ENCODE measurements at regions not wholly inside any gene's neighbourhood (a gene's known extent, or its start where the extent isn't known, plus 50 kb on each side); places are given as distances from the start of the nearest gene placed in this dataset.
"Not testable (repeated sequence)": the region's sequence is repeated elsewhere in the genome, so short reads cannot be mapped to it uniquely, and the experiment has no call there.

GRCh38 chr2:182552785-182553184, 125.9 kb upstream of the PDE1A start:
- not testable (repeated sequence) for H3K27ac ChIP-seq (ENCODE audit: low read depth, low read length); H3K56ac ChIP-seq (ENCODE audit: low read length); H2BK120ac ChIP-seq (ENCODE audit: low read depth, low read length); H3K79me2 ChIP-seq (ENCODE audit: control insufficient read depth, insufficient read depth, low read length); H3K4me2 ChIP-seq (ENCODE audit: low read length); H3K23ac ChIP-seq (ENCODE audit: low read length); H3K18ac ChIP-seq (ENCODE audit: low read length); H2BK5ac ChIP-seq (ENCODE audit: low read length); H3K4me3 ChIP-seq (ENCODE audit: low read length); DNase-seq; H4K8ac ChIP-seq (ENCODE audit: low read depth, low read length); H2BK15ac ChIP-seq (replicated peaks; ENCODE audit: low read depth); H3K36me3 ChIP-seq (ENCODE audit: control insufficient read depth, insufficient read depth, low read length); H3K4ac ChIP-seq (ENCODE audit: low read depth, low read length); H3K4me1 ChIP-seq (ENCODE audit: control insufficient read depth, low read depth, low read length); H4K5ac ChIP-seq (ENCODE audit: low read length); H2AK5ac ChIP-seq (ENCODE audit: low read length); H3K27me3 ChIP-seq (ENCODE audit: insufficient read depth, low read length, poor library complexity); H3K9ac ChIP-seq (ENCODE audit: low read length); H3K79me1 ChIP-seq (ENCODE audit: low read length)
- no CpG with 5 or more reads among the region's 16 CpGs for WGBS (ENCODE audit: extremely low coverage, insufficient coverage, low lambda C conversion rate)

GRCh38 chr2:182553483-182553882, 126.6 kb upstream of the PDE1A start:
- Histone ChIP-seq H3K79me2 (ENCODE audit: control insufficient read depth, insufficient read depth, low read length) (no peaks in the 10 kb centered on the region), H3K56ac (ENCODE audit: low read length) (no peak overlapping the region), H2BK15ac (replicated peaks; ENCODE audit: low read depth) (no peak overlapping the region), H3K4me1 (ENCODE audit: control insufficient read depth, low read depth, low read length) (no peaks in the 10 kb centered on the region), H3K9ac (ENCODE audit: low read length) (no peak overlapping the region), H4K8ac (ENCODE audit: low read depth, low read length) (no peak overlapping the region), H3K79me1 (ENCODE audit: low read length) (no peaks in the 10 kb centered on the region), H2AK5ac (ENCODE audit: low read length) (no peak overlapping the region), H3K23ac (ENCODE audit: low read length) (no peak overlapping the region), H2BK5ac (ENCODE audit: low read length) (no peak overlapping the region), H4K5ac (ENCODE audit: low read length) (no peak overlapping the region), H3K27me3 (ENCODE audit: insufficient read depth, low read length, poor library complexity) (no peaks in the 10 kb centered on the region), H3K4me3 (ENCODE audit: low read length) (no peak overlapping the region), H3K4ac (ENCODE audit: low read depth, low read length) (no peak overlapping the region), H3K36me3 (ENCODE audit: control insufficient read depth, insufficient read depth, low read length) (no peaks in the 10 kb centered on the region), H3K27ac (ENCODE audit: low read depth, low read length) (no peak overlapping the region), H2BK120ac (ENCODE audit: low read depth, low read length) (no peak overlapping the region), H3K4me2 (ENCODE audit: low read length) (no peak overlapping the region), H3K18ac (ENCODE audit: low read length) (no peak overlapping the region)
- WGBS (ENCODE audit: extremely low coverage, insufficient coverage, low lambda C conversion rate), result no CpG with 5 or more reads among the region's 2 CpGs
- no peak for DNase-seq

- H3K4me3 ChIP-seq (ENCODE audit: low read length), result no peak overlapping the region
- no peaks in the 10 kb centered on the region for H3K79me2 ChIP-seq (ENCODE audit: control insufficient read depth, insufficient read depth, low read length)
- no peak overlapping the region for H3K27ac ChIP-seq (ENCODE audit: low read depth, low read length)
- no peaks in the 10 kb centered on the region for H3K27me3 ChIP-seq (ENCODE audit: insufficient read depth, low read length, poor library complexity)
- H3K9ac ChIP-seq (ENCODE audit: low read length), result no peak overlapping the region
- H3K23ac ChIP-seq (ENCODE audit: low read length), result no peak overlapping the region
- H2BK5ac ChIP-seq (ENCODE audit: low read length), result no peak overlapping the region
- H3K18ac ChIP-seq (ENCODE audit: low read length), result no peak overlapping the region
- H4K5ac ChIP-seq (ENCODE audit: low read length), result no peak overlapping the region
- H3K56ac ChIP-seq (ENCODE audit: low read length), result no peak overlapping the region
- H2AK5ac ChIP-seq (ENCODE audit: low read length), result no peak overlapping the region
- no peak for DNase-seq
- H4K8ac ChIP-seq (ENCODE audit: low read depth, low read length), result no peak overlapping the region
- H3K4me1 ChIP-seq (ENCODE audit: control insufficient read depth, low read depth, low read length), result no peaks in the 10 kb centered on the region
- no peak overlapping the region for H3K4ac ChIP-seq (ENCODE audit: low read depth, low read length)
- H2BK15ac ChIP-seq (replicated peaks; ENCODE audit: low read depth), result no peak overlapping the region
- no peak overlapping the region for H3K4me2 ChIP-seq (ENCODE audit: low read length)
- no peak overlapping the region for H2BK120ac ChIP-seq (ENCODE audit: low read depth, low read length)
- H3K79me1 ChIP-seq (ENCODE audit: low read length), result no peaks in the 10 kb centered on the region
- no CpG with 5 or more reads among the region's 4 CpGs for WGBS (ENCODE audit: extremely low coverage, insufficient coverage, low lambda C conversion rate)
- H3K36me3 ChIP-seq (ENCODE audit: control insufficient read depth, insufficient read depth, low read length), result no peaks in the 10 kb centered on the region
Measured at GRCh38 chr2:182554950-182555349, 128.1 kb upstream of the PDE1A start.

- H3K4me1 ChIP-seq (ENCODE audit: control insufficient read depth, low read depth, low read length), result no peaks in the 10 kb centered on the region
- H3K79me2 ChIP-seq (ENCODE audit: control insufficient read depth, insufficient read depth, low read length), result no peaks in the 10 kb centered on the region
- no peak overlapping the region for H3K27ac ChIP-seq (ENCODE audit: low read depth, low read length)
- WGBS (ENCODE audit: extremely low coverage, insufficient coverage, low lambda C conversion rate), result no CpG with 5 or more reads among the region's 1 CpG
- H2BK15ac ChIP-seq (replicated peaks; ENCODE audit: low read depth), result no peak overlapping the region
- DNase-seq, result no peak
- no peak overlapping the region for H2BK5ac ChIP-seq (ENCODE audit: low read length)
- no peaks in the 10 kb centered on the region for H3K27me3 ChIP-seq (ENCODE audit: insufficient read depth, low read length, poor library complexity)
- no peak overlapping the region for H2BK120ac ChIP-seq (ENCODE audit: low read depth, low read length)
- H3K23ac ChIP-seq (ENCODE audit: low read length), result no peak overlapping the region
- H3K36me3 ChIP-seq (ENCODE audit: control insufficient read depth, insufficient read depth, low read length), result no peaks in the 10 kb centered on the region
- H4K5ac ChIP-seq (ENCODE audit: low read length), result no peak overlapping the region
- no peaks in the 10 kb centered on the region for H3K79me1 ChIP-seq (ENCODE audit: low read length)
- no peak overlapping the region for H3K9ac ChIP-seq (ENCODE audit: low read length)
- H3K4me3 ChIP-seq (ENCODE audit: low read length), result no peak overlapping the region
- H2AK5ac ChIP-seq (ENCODE audit: low read length), result no peak overlapping the region
- no peak overlapping the region for H3K4ac ChIP-seq (ENCODE audit: low read depth, low read length)
- no peak overlapping the region for H3K18ac ChIP-seq (ENCODE audit: low read length)
- H3K4me2 ChIP-seq (ENCODE audit: low read length), result no peak overlapping the region
- no peak overlapping the region for H3K56ac ChIP-seq (ENCODE audit: low read length)
- no peak overlapping the region for H4K8ac ChIP-seq (ENCODE audit: low read depth, low read length)
Measured at GRCh38 chr2:182558564-182558963, 131.7 kb upstream of the PDE1A start.

GRCh38 chr2:182559623-182560022, 132.8 kb upstream of the PDE1A start:
- Histone ChIP-seq H3K27ac (ENCODE audit: low read depth, low read length) (no peak overlapping the region), H3K4me2 (ENCODE audit: low read length) (no peak overlapping the region), H3K79me2 (ENCODE audit: control insufficient read depth, insufficient read depth, low read length) (no peaks in the 10 kb centered on the region), H3K23ac (ENCODE audit: low read length) (no peak overlapping the region), H4K5ac (ENCODE audit: low read length) (no peak overlapping the region), H3K56ac (ENCODE audit: low read length) (no peak overlapping the region), H3K4ac (ENCODE audit: low read depth, low read length) (no peak overlapping the region), H3K79me1 (ENCODE audit: low read length) (no peaks in the 10 kb centered on the region), H2BK5ac (ENCODE audit: low read length) (no peak overlapping the region), H3K18ac (ENCODE audit: low read length) (no peak overlapping the region), H2BK120ac (ENCODE audit: low read depth, low read length) (no peak overlapping the region), H3K4me3 (ENCODE audit: low read length) (no peak overlapping the region), H3K36me3 (ENCODE audit: control insufficient read depth, insufficient read depth, low read length) (no peaks in the 10 kb centered on the region), H3K9ac (ENCODE audit: low read length) (no peak overlapping the region), H4K8ac (ENCODE audit: low read depth, low read length) (no peak overlapping the region), H2BK15ac (replicated peaks; ENCODE audit: low read depth) (no peak overlapping the region), H2AK5ac (ENCODE audit: low read length) (no peak overlapping the region), H3K27me3 (ENCODE audit: insufficient read depth, low read length, poor library complexity) (no peaks in the 10 kb centered on the region), H3K4me1 (ENCODE audit: control insufficient read depth, low read depth, low read length) (no peaks in the 10 kb centered on the region)
- DNase-seq, result no peak
- no CpG with 5 or more reads among the region's 3 CpGs for WGBS (ENCODE audit: extremely low coverage, insufficient coverage, low lambda C conversion rate)

GRCh38 chr2:182565911-182566567, 139.2 kb upstream of the PDE1A start:
- no peak overlapping the region for H4K5ac ChIP-seq (ENCODE audit: low read length)
- H2BK5ac ChIP-seq (ENCODE audit: low read length), result no peak overlapping the region
- H3K56ac ChIP-seq (ENCODE audit: low read length), result no peak overlapping the region
- H3K4me1 ChIP-seq (ENCODE audit: control insufficient read depth, low read depth, low read length), result no peaks in the 10 kb centered on the region
- no peak overlapping the region for H3K18ac ChIP-seq (ENCODE audit: low read length)
- H3K4me2 ChIP-seq (ENCODE audit: low read length), result no peak overlapping the region
- no peaks in the 10 kb centered on the region for H3K36me3 ChIP-seq (ENCODE audit: control insufficient read depth, insufficient read depth, low read length)
- no peak overlapping the region for H3K23ac ChIP-seq (ENCODE audit: low read length)
- no peak overlapping the region for H4K8ac ChIP-seq (ENCODE audit: low read depth, low read length)
- no peak overlapping the region for H2BK15ac ChIP-seq (replicated peaks; ENCODE audit: low read depth)
- H3K79me1 ChIP-seq (ENCODE audit: low read length), result no peaks in the 10 kb centered on the region
- WGBS (ENCODE audit: extremely low coverage, insufficient coverage, low lambda C conversion rate), result no CpG with 5 or more reads among the region's 1 CpG
- no peaks in the 10 kb centered on the region for H3K79me2 ChIP-seq (ENCODE audit: control insufficient read depth, insufficient read depth, low read length)
- DNase-seq, result no peak
- no peak overlapping the region for H2BK120ac ChIP-seq (ENCODE audit: low read depth, low read length)
- no peak overlapping the region for H3K9ac ChIP-seq (ENCODE audit: low read length)
- no peak overlapping the region for H3K4me3 ChIP-seq (ENCODE audit: low read length)
- H2AK5ac ChIP-seq (ENCODE audit: low read length), result no peak overlapping the region
- H3K27ac ChIP-seq (ENCODE audit: low read depth, low read length), result no peak overlapping the region
- no peak overlapping the region for H3K4ac ChIP-seq (ENCODE audit: low read depth, low read length)
- no peaks in the 10 kb centered on the region for H3K27me3 ChIP-seq (ENCODE audit: insufficient read depth, low read length, poor library complexity)
